ENCODE measurements at regions not wholly inside any gene's neighbourhood (a gene's known extent, or its start where the extent isn't known, plus 50 kb on each side); places are given as distances from the start of the nearest gene placed in this dataset.

GRCh38 chr1:117267232-117267774 lies 56.6 kb upstream of the VTCN1 start:
- CTCF ChIA-PET, result no interaction called here
- no peak overlapping the region for H3K27ac Mint-ChIP-seq

GRCh38 chr1:117262976-117263375 lies 52.2 kb upstream of the VTCN1 start:
- no peak for DNase-seq
- H3K4me3 ChIP-seq (ENCODE audit: control insufficient read depth in 1 of 2, extremely low read depth in 1 of 2, low read length in 1 of 2), result no peak overlapping the region
- ChIA-PET POLR2A (no interaction called here), CTCF (no interaction called here)
- H3K27me3 Mint-ChIP-seq, result peaks cover 5 to 7% of the 10 kb centered on the region in 2 donors
- peaks cover 5 to 12% (median 6%) of the 10 kb centered on the region in 3 donors for H3K9me3 Mint-ChIP-seq
- H3K4me3 Mint-ChIP-seq, result no peak overlapping the region
- no peaks in the 10 kb centered on the region for H3K4me1 ChIP-seq (ENCODE audit: control insufficient read depth in 1 of 2, extremely low read depth in 1 of 2, insufficient read depth in 2 of 2, low read length in 2 of 2)
- no peak overlapping the region for H3K27ac ChIP-seq (ENCODE audit: low read length)
- ATAC-seq (replicated peaks in 1 of 4), result no peak
- 100% methylated on average over 1 of the region's 5 CpGs for WGBS (ENCODE audit: insufficient coverage)
- peaks cover 0 to 6% of the 10 kb centered on the region in 2 experiments for H3K27me3 ChIP-seq (replicated peaks in 1 of 2; ENCODE audit: control insufficient read depth in 2 of 2, extremely low read depth in 1 of 2, insufficient read depth in 2 of 2, low read length in 1 of 2)
- H3K4me1 Mint-ChIP-seq, result no peaks in the 10 kb centered on the region
- H3K9me3 ChIP-seq, result no peaks in the 10 kb centered on the region
- H3K36me3 ChIP-seq (ENCODE audit: control insufficient read depth in 2 of 2, extremely low read depth in 1 of 2, insufficient read depth in 1 of 2, low read length in 1 of 2), result no peaks in the 10 kb centered on the region
- H3K36me3 Mint-ChIP-seq, result no peaks in the 10 kb centered on the region
- no peak overlapping the region for H3K27ac Mint-ChIP-seq

More at GRCh38 chr1:117267232-117267774, 56.6 kb upstream of the VTCN1 start:
- Mint-ChIP-seq H3K27me3 (peaks cover 5 to 12% of the 10 kb centered on the region in 2 donors), H3K4me3 (no peak overlapping the region), H3K9me3 (no peaks in the 10 kb centered on the region), H3K4me1 (no peaks in the 10 kb centered on the region), H3K36me3 (no peaks in the 10 kb centered on the region)
- H3K27me3 ChIP-seq (replicated peaks in 1 of 2; ENCODE audit: control insufficient read depth in 2 of 2, extremely low read depth in 1 of 2, insufficient read depth in 2 of 2, low read length in 1 of 2), result peaks cover 0 to 14% of the 10 kb centered on the region in 2 experiments
- POLR2A ChIA-PET, result no interaction called here
- H3K9me3 ChIP-seq, result no peaks in the 10 kb centered on the region
- DNase-seq (no peak), ATAC-seq (replicated peaks in 1 of 4) (no peak)
- H3K4me3 ChIP-seq (ENCODE audit: control insufficient read depth in 1 of 2, extremely low read depth in 1 of 2, low read length in 1 of 2), result no peak overlapping the region
- no peak overlapping the region for H3K27ac ChIP-seq (ENCODE audit: low read length)
- WGBS (ENCODE audit: insufficient coverage), result 100% methylated on average over 1 of the region's 3 CpGs
- no peaks in the 10 kb centered on the region for H3K36me3 ChIP-seq (ENCODE audit: control insufficient read depth in 2 of 2, extremely low read depth in 1 of 2, insufficient read depth in 1 of 2, low read length in 1 of 2)
- H3K4me1 ChIP-seq (ENCODE audit: control insufficient read depth in 1 of 2, extremely low read depth in 1 of 2, insufficient read depth in 2 of 2, low read length in 2 of 2), result no peaks in the 10 kb centered on the region

- peaks cover 5 to 15% (median 6%) of the 10 kb centered on the region in 3 donors for H3K9me3 Mint-ChIP-seq
- POLR2A ChIA-PET, result no interaction called here
- no peak overlapping the region for H3K4me3 ChIP-seq (ENCODE audit: control insufficient read depth in 1 of 2, extremely low read depth in 1 of 2, low read length in 1 of 2)
- no peak overlapping the region for H3K27ac ChIP-seq (ENCODE audit: low read length)
- peaks cover 8 to 13% of the 10 kb centered on the region in 2 donors for H3K27me3 Mint-ChIP-seq
- H3K4me3 Mint-ChIP-seq, result no peak overlapping the region
- no peaks in the 10 kb centered on the region for H3K4me1 Mint-ChIP-seq
- H3K36me3 Mint-ChIP-seq, result peaks cover 3% of the 10 kb centered on the region
- CTCF ChIA-PET, result no interaction called here
- no peaks in the 10 kb centered on the region for H3K36me3 ChIP-seq (ENCODE audit: control insufficient read depth in 2 of 2, extremely low read depth in 1 of 2, insufficient read depth in 1 of 2, low read length in 1 of 2)
- H3K4me1 ChIP-seq (ENCODE audit: control insufficient read depth in 1 of 2, extremely low read depth in 1 of 2, insufficient read depth in 2 of 2, low read length in 2 of 2), result no peaks in the 10 kb centered on the region
- no peak for ATAC-seq (replicated peaks in 1 of 4)
- H3K27ac Mint-ChIP-seq, result no peak overlapping the region
- 90% methylated on average over 2 of the region's 2 CpGs for WGBS (ENCODE audit: insufficient coverage)
- DNase-seq, result no peak
- peaks cover 0 to 6% of the 10 kb centered on the region in 2 experiments for H3K27me3 ChIP-seq (replicated peaks in 1 of 2; ENCODE audit: control insufficient read depth in 2 of 2, extremely low read depth in 1 of 2, insufficient read depth in 2 of 2, low read length in 1 of 2)
- no peaks in the 10 kb centered on the region for H3K9me3 ChIP-seq
Observed at GRCh38 chr1:117261424-117261785, 50.7 kb upstream of the VTCN1 start.

- peaks cover 8 to 14% of the 10 kb centered on the region in 2 donors for H3K27me3 Mint-ChIP-seq
- DNase-seq (no peak), ATAC-seq (replicated peaks in 1 of 4) (no peak)
- H3K4me3 Mint-ChIP-seq, result no peak overlapping the region
- WGBS (ENCODE audit: insufficient coverage), result 100% methylated on average over 1 of the region's 4 CpGs
- Histone ChIP-seq H3K4me3 (ENCODE audit: control insufficient read depth in 1 of 2, extremely low read depth in 1 of 2, low read length in 1 of 2) (no peak overlapping the region), H3K36me3 (ENCODE audit: control insufficient read depth in 2 of 2, extremely low read depth in 1 of 2, insufficient read depth in 1 of 2, low read length in 1 of 2) (no peaks in the 10 kb centered on the region), H3K4me1 (ENCODE audit: control insufficient read depth in 1 of 2, extremely low read depth in 1 of 2, insufficient read depth in 2 of 2, low read length in 2 of 2) (no peaks in the 10 kb centered on the region), H3K27ac (ENCODE audit: low read length) (no peak overlapping the region), H3K27me3 (replicated peaks in 1 of 2; ENCODE audit: control insufficient read depth in 2 of 2, extremely low read depth in 1 of 2, insufficient read depth in 2 of 2, low read length in 1 of 2) (peaks cover 0 to 6% of the 10 kb centered on the region in 2 experiments), H3K9me3 (no peaks in the 10 kb centered on the region)
- no peak overlapping the region for H3K27ac Mint-ChIP-seq
- POLR2A ChIA-PET, result no interaction called here
- H3K9me3 Mint-ChIP-seq, result peaks cover 5 to 15% (median 6%) of the 10 kb centered on the region in 3 donors
- H3K4me1 Mint-ChIP-seq, result no peaks in the 10 kb centered on the region
- H3K36me3 Mint-ChIP-seq, result peaks cover 3% of the 10 kb centered on the region
- CTCF ChIA-PET, result no interaction called here
Observed at GRCh38 chr1:117260761-117261423, 50.2 kb upstream of the VTCN1 start.
